Skeletal muscle cell (primary cell): ENCODE measurements at regions not wholly inside any gene's neighbourhood (a gene's known extent, or its start where the extent isn't known, plus 50 kb on each side); places are given as distances from the start of the nearest gene placed in this dataset.
A peak's percentile ranks its signal among the peaks of the same experiment; 100 is the strongest.

Source experiments
- DNase-seq: peaks from one replicate; pipeline ENCODE4 v3.0.0-alpha.2; 2010; ENCODE audit warnings: low read depth
- H3K4me3 ChIP-seq: 2 replicates; pipeline ENCODE4 v1.5.1; 2011; ENCODE audit warnings: low read depth, mild to moderate bottlenecking, control low read depth, low read length, moderate library complexity

- DNase-seq = no peak
- no peak overlapping the region for H3K4me3 ChIP-seq
Observed at GRCh38 chr21:27715131-27715530, 748.2 kb upstream of the ADAMTS5 start.

GRCh38 chr21:27713154-27714109 lies 746.5 kb upstream of the ADAMTS5 start:
- DNase-seq = no peak
- no peak overlapping the region for H3K4me3 ChIP-seq

GRCh38 chr21:27704567-27705166 lies 737.8 kb upstream of the ADAMTS5 start:
- no peak for DNase-seq
- no peak overlapping the region for H3K4me3 ChIP-seq

GRCh38 chr21:27703791-27704190 lies 736.9 kb upstream of the ADAMTS5 start:
- no peak for DNase-seq
- no peak overlapping the region for H3K4me3 ChIP-seq

- H3K4me3 ChIP-seq = no peak overlapping the region
- peak; percentile 49 for DNase-seq
Observed at GRCh38 chr21:27700974-27701614, 734.2 kb upstream of the ADAMTS5 start.

GRCh38 chr21:27695246-27695645 lies 728.4 kb upstream of the ADAMTS5 start:
- H3K4me3 ChIP-seq = no peak overlapping the region
- DNase-seq = no peak

- no peak overlapping the region for H3K4me3 ChIP-seq
- DNase-seq = no peak
Observed at GRCh38 chr21:27694667-27695066, 727.8 kb upstream of the ADAMTS5 start.

- no peak overlapping the region for H3K4me3 ChIP-seq
- DNase-seq = peak; percentile 74
Observed at GRCh38 chr21:27693376-27693775, 726.5 kb upstream of the ADAMTS5 start.

GRCh38 chr21:27691516-27691915 lies 724.6 kb upstream of the ADAMTS5 start:
- DNase-seq = no peak
- no peak overlapping the region for H3K4me3 ChIP-seq

- no peak overlapping the region for H3K4me3 ChIP-seq
- no peak for DNase-seq
Observed at GRCh38 chr21:27691006-27691405, 724.1 kb upstream of the ADAMTS5 start.

GRCh38 chr21:27690426-27690825 lies 723.5 kb upstream of the ADAMTS5 start:
- H3K4me3 ChIP-seq = no peak overlapping the region
- DNase-seq = no peak

- H3K4me3 ChIP-seq = no peak overlapping the region
- no peak for DNase-seq
Observed at GRCh38 chr21:27688773-27689172, 721.9 kb upstream of the ADAMTS5 start.

- H3K4me3 ChIP-seq = no peak overlapping the region
- DNase-seq = no peak
Observed at GRCh38 chr21:27683292-27683691, 716.4 kb upstream of the ADAMTS5 start.

- H3K4me3 ChIP-seq = no peak overlapping the region
- no peak for DNase-seq
Observed at GRCh38 chr21:27681841-27682240, 715.0 kb upstream of the ADAMTS5 start.

- no peak for DNase-seq
- H3K4me3 ChIP-seq = no peak overlapping the region
Observed at GRCh38 chr21:27681038-27681437, 714.1 kb upstream of the ADAMTS5 start.

GRCh38 chr21:27680181-27680580 lies 713.3 kb upstream of the ADAMTS5 start:
- H3K4me3 ChIP-seq = no peak overlapping the region
- no peak for DNase-seq

- H3K4me3 ChIP-seq = no peak overlapping the region
- no peak for DNase-seq
Observed at GRCh38 chr21:27678511-27678910, 711.6 kb upstream of the ADAMTS5 start.

- no peak for DNase-seq
- no peak overlapping the region for H3K4me3 ChIP-seq
Observed at GRCh38 chr21:27677546-27677945, 710.7 kb upstream of the ADAMTS5 start.

GRCh38 chr21:27675306-27675705 lies 708.4 kb upstream of the ADAMTS5 start:
- no peak for DNase-seq
- H3K4me3 ChIP-seq = no peak overlapping the region

GRCh38 chr21:27674041-27674615 lies 707.2 kb upstream of the ADAMTS5 start:
- no peak overlapping the region for H3K4me3 ChIP-seq
- DNase-seq = peak; percentile 69
